ENCODE measurements at regions not wholly inside any gene's neighbourhood (a gene's known extent, or its start where the extent isn't known, plus 50 kb on each side); places are given as distances from the start of the nearest gene placed in this dataset.

DNA sequence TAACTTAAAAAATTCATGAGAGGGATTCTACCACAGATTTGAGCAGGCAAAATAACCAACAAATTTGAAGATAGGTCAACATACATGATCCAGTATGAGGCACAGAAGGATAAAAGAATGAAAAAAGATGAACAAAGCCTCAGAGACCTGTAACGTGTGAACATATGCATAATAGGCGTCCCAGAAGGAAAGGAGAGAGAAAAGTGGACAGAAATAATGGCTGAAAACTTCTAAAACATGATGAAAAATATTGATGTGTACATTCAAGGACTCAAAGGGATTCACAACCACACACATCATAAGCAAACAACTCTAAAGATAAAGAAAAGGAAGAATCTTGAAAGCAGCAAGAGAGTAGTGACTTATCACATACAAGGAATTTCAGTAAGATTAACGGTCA lies 100.1 kb upstream of the PARD3B start:
- no peak for TF ChIP-seq EZH2phosphoT487 (IDR thresholded peaks at IDR 0.05; ENCODE audit: low read length)
- TF ChIP-seq, protein P1, sequence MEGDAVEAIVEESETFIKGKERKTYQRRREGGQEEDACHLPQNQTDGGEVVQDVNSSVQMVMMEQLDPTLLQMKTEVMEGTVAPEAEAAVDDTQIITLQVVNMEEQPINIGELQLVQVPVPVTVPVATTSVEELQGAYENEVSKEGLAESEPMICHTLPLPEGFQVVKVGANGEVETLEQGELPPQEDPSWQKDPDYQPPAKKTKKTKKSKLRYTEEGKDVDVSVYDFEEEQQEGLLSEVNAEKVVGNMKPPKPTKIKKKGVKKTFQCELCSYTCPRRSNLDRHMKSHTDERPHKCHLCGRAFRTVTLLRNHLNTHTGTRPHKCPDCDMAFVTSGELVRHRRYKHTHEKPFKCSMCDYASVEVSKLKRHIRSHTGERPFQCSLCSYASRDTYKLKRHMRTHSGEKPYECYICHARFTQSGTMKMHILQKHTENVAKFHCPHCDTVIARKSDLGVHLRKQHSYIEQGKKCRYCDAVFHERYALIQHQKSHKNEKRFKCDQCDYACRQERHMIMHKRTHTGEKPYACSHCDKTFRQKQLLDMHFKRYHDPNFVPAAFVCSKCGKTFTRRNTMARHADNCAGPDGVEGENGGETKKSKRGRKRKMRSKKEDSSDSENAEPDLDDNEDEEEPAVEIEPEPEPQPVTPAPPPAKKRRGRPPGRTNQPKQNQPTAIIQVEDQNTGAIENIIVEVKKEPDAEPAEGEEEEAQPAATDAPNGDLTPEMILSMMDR (IDR thresholded peaks at IDR 0.05; ENCODE audit: low read length) = no peak
- TF ChIP-seq EZH2 (optimal IDR thresholded peaks at IDR 0.05; ENCODE audit: low read depth, low read length) = no peak
